GM12891 (cell line): ENCODE measurements at regions not wholly inside any gene's neighbourhood (a gene's known extent, or its start where the extent isn't known, plus 50 kb on each side); places are given as distances from the start of the nearest gene placed in this dataset.
A peak's percentile ranks its signal among the peaks of the same experiment; 100 is the strongest.
"Not testable (repeated sequence)": the region's sequence is repeated elsewhere in the genome, so short reads cannot be mapped to it uniquely, and the experiment has no call there.

Experiments
- DNase-seq: peaks from one replicate; pipeline ENCODE4 v3.0.0; 2011; ENCODE audit warnings: low spot score; ENCODE audit not compliant: insufficient read length
- FAIRE-seq: peaks from 2 replicates; lab custom pipeline; 2011; peaks lifted over from hg19 to GRCh38; lab: Jason Lieb, UNC
- PAX5 ChIP-seq: IDR thresholded peaks from 2 replicates; pipeline ENCODE4 v1.6.1; 2011; ENCODE audit warnings: low read length, moderate library complexity, mild to moderate bottlenecking; ENCODE audit not compliant: insufficient read depth, severe bottlenecking
- POLR2A ChIP-seq: IDR thresholded peaks from 2 replicates; pipeline ENCODE4 v1.6.1; 2011; ENCODE audit warnings: low read depth, low read length, control low read depth
- POLR2AphosphoS5 ChIP-seq: IDR thresholded peaks from 2 replicates; pipeline ENCODE4 v1.6.1; 2011; ENCODE audit warnings: low read depth, low read length, control low read depth
- POU2F2 ChIP-seq: IDR thresholded peaks from 2 replicates; pipeline ENCODE4 v1.6.1; 2011; ENCODE audit warnings: low read depth, mild to moderate bottlenecking, control low read depth, low read length, moderate library complexity
- SPI1 ChIP-seq: IDR thresholded peaks from 2 replicates; pipeline ENCODE4 v1.6.1; 2011; ENCODE audit warnings: low read depth, low read length, control low read depth
- TAF1 ChIP-seq: IDR thresholded peaks from 2 replicates; pipeline ENCODE4 v1.6.1; 2011; ENCODE audit warnings: low read depth, low read length, control low read depth

GRCh38 chr9:34802916-34803315 is 93.0 kb upstream of the CCL21 start:
- TF ChIP-seq SPI1 (no peak), POU2F2 (no peak), PAX5 (no peak), POLR2AphosphoS5 (no peak), POLR2A (no peak), TAF1 (no peak)
- FAIRE-seq (no peak), DNase-seq (no peak)

- no peak for TF ChIP-seq TAF1
- TF ChIP-seq POLR2A = no peak
- no peak for TF ChIP-seq SPI1
- TF ChIP-seq PAX5 = no peak
- no peak for TF ChIP-seq POLR2AphosphoS5
- TF ChIP-seq POU2F2 = no peak
- no peak for FAIRE-seq
- no peak for DNase-seq
These were observed 87.4 kb upstream of the CCL21 start for GRCh38 chr9:34797367-34797766.

- no peak for FAIRE-seq
- TF ChIP-seq POLR2A = no peak
- no peak for TF ChIP-seq POU2F2
- no peak for TF ChIP-seq TAF1
- no peak for TF ChIP-seq SPI1
- no peak for TF ChIP-seq POLR2AphosphoS5
- TF ChIP-seq PAX5 = no peak
- no peak for DNase-seq
These were observed 87.0 kb upstream of the CCL21 start for GRCh38 chr9:34796924-34797323.

- peak; percentile 90 for TF ChIP-seq SPI1
- TF ChIP-seq POU2F2 = no peak
- FAIRE-seq (no peak), DNase-seq (no peak)
These were observed 83.5 kb upstream of the CCL21 start for GRCh38 chr9:34793428-34793827.

- FAIRE-seq = no peak
- no peak for DNase-seq
- TF ChIP-seq POLR2A (no peak), SPI1 (no peak), POU2F2 (no peak), PAX5 (no peak), POLR2AphosphoS5 (no peak), TAF1 (no peak)
These were observed 74.1 kb upstream of the CCL21 start for GRCh38 chr9:34783951-34784487.

- TF ChIP-seq POLR2AphosphoS5 (no peak), PAX5 (no peak), POLR2A (no peak), POU2F2 (no peak), TAF1 (no peak), SPI1 (no peak)
- FAIRE-seq = no peak
- no peak for DNase-seq
These were observed 72.4 kb upstream of the CCL21 start for GRCh38 chr9:34782372-34782771.

- no peak for DNase-seq
- no peak for TF ChIP-seq POU2F2
- no peak for TF ChIP-seq POLR2A
- TF ChIP-seq POLR2AphosphoS5 = no peak
- no peak for TF ChIP-seq PAX5
- no peak for TF ChIP-seq TAF1
- no peak for TF ChIP-seq SPI1
- FAIRE-seq = no peak
These were observed 67.7 kb upstream of the CCL21 start for GRCh38 chr9:34777666-34778065.

- FAIRE-seq (no peak), DNase-seq (no peak)
- no peak for TF ChIP-seq POLR2A
- no peak for TF ChIP-seq POU2F2
- no peak for TF ChIP-seq TAF1
- no peak for TF ChIP-seq POLR2AphosphoS5
- no peak for TF ChIP-seq PAX5
- no peak for TF ChIP-seq SPI1
These were observed 64.0 kb upstream of the CCL21 start for GRCh38 chr9:34773955-34774354.

GRCh38 chr9:34773306-34773910 is 63.5 kb upstream of the CCL21 start:
- FAIRE-seq (no peak), DNase-seq (no peak)
- TF ChIP-seq POLR2AphosphoS5 (no peak), SPI1 (no peak), POU2F2 (no peak), PAX5 (no peak), POLR2A (no peak), TAF1 (no peak)

GRCh38 chr9:34771007-34771406 is 61.1 kb upstream of the CCL21 start:
- no peak for TF ChIP-seq POLR2A
- no peak for TF ChIP-seq POU2F2
- TF ChIP-seq PAX5 = no peak
- no peak for TF ChIP-seq POLR2AphosphoS5
- TF ChIP-seq TAF1 = no peak
- no peak for FAIRE-seq
- no peak for DNase-seq

GRCh38 chr9:34767087-34767486 is 57.2 kb upstream of the CCL21 start:
- not testable (repeated sequence) for FAIRE-seq, DNase-seq

- FAIRE-seq = peak; percentile 59
These were observed 50.5 kb upstream of the CCL21 start for GRCh38 chr9:34760196-34761040.

More at GRCh38 chr9:34760196-34761040, 50.5 kb upstream of the CCL21 start:
- peak; percentile 21 for DNase-seq
